ENCODE measurements at regions not wholly inside any gene's neighbourhood (a gene's known extent, or its start where the extent isn't known, plus 50 kb on each side); places are given as distances from the start of the nearest gene placed in this dataset.

DNA sequence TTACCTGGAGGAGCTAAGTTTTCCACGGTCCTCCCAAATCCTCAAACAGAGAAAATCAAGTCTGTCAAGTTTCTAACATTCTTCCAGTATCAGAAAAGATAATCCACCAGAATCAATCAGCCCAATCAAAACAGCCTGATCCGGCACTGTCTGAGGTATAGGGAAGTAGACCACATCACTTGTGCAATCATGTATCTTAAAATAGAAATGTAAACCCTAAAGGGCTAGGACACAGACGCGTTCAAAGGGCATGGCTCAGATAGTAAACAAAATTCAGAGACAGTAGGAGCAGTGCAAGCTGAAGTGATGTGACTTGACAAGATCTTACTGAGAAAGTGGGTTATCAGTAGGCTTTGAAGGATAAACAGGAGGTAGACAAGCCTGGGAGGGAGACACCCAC lies 252.4 kb upstream of the DAPK1 start:
- no peak for DNase-seq (ENCODE audit: low spot score)

DNA sequence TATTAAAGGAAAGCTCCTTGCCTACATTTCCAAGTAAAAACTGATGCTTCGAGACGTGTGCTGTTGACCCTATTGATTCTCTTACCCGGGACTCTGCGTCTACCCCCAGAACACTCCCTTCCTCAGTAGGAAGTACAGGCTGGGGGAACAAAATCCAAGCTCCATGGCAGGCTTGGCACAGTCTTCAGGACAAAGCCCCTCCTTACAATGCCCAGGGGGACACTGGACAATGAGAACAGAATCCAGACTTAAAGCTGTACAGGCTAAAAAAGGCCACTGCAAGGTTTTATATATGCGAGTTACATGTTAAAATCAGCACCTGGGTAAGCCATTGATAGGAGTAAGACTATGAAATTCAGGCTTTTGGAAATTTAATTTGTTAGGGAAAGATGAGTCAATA lies 250.6 kb upstream of the DAPK1 start:
- no peak for DNase-seq (ENCODE audit: low spot score)

DNA sequence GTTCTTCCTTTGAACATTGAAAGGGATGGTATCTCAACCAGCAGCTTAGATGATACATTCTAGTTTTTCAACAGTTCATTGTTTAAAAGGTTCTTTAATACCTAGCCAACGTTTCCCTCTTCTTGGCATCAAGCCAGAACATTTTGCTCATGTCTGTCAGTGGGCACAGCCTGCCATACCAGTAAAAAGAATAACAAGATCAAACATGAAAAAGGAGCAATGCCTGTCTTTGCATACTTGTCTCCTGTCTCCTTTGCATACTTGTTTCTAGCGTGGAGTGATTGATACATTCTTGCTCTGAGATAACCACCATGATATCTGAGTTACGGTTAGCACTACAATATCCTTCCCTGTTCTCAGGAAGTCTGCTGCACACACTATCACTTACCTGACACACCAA lies 248.6 kb upstream of the DAPK1 start:
- DNase-seq (ENCODE audit: low spot score) = no peak

DNA sequence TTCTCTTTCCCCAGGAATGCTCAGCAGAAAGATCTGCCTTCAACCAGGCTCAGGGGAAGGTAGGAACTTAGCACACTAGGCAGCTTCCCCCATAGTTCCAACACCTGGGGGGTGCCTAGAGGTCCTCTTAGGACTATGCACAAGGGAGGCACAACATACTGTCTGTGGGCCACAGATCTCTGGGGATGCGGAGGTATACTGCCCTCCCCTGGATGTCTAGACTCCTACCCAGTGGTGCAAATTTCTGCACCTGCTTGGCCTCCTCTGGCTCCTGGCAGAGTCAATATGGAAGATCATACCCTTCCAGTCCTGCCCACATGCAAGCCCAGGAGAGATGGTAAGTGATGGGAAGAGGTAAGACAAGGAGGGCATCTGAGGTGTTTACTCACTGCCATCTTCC lies 247.5 kb upstream of the DAPK1 start:
- no peak for DNase-seq (ENCODE audit: low spot score)

DNA sequence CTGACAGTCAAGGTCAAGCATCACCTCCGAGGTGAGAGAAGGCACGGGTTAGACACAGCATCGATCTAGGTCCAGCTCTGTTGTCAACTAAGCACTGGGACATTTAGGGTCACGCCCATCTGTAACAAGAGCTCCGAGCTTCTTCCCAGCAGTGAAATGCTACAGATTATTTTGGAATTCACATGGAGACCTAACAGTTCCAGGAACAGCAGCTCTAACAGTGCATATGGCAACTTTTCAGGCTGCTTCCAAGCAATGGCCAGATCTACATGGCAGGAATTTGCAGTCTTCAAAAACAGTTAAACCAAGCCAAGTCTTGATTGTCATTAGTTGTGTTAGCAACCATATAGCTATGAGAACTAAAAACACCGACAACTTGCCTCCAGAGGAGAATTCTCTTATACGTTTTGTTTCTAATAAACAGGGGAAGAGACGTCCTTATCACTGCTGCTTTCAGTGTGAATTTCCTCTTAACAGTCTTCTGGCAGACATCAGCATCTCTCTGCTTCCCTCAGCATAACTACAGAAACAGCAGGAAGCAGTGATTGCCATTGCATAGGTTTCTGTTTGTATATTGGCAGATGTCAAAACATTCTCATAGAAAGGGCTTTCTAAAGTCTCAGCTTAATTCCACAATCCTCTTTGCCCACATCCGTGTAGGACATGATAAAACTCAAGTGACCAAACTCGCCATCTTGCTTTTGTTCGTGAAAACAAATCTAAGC lies 242.1 kb upstream of the DAPK1 start:
- no peak for DNase-seq (ENCODE audit: low spot score)

DNA sequence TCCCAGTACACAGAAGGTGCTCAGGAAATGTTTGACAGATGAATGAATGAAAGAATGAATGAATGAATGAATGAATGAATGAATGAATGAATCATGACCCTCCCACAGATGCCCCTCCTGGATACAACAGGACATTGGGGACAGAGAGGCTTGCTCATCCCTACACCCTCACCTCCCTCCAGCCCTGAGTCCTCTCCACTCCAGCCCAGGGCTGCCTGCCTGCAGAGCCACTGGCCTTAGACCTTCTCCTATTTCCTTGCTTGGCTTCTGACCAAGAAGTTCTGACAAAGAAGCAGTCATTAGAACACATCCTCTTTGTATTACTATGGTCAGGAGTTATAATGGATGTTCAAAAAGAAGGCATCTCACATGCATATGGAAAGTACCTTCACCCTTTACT lies 240.7 kb upstream of the DAPK1 start:
- no peak for DNase-seq (ENCODE audit: low spot score)

DNA sequence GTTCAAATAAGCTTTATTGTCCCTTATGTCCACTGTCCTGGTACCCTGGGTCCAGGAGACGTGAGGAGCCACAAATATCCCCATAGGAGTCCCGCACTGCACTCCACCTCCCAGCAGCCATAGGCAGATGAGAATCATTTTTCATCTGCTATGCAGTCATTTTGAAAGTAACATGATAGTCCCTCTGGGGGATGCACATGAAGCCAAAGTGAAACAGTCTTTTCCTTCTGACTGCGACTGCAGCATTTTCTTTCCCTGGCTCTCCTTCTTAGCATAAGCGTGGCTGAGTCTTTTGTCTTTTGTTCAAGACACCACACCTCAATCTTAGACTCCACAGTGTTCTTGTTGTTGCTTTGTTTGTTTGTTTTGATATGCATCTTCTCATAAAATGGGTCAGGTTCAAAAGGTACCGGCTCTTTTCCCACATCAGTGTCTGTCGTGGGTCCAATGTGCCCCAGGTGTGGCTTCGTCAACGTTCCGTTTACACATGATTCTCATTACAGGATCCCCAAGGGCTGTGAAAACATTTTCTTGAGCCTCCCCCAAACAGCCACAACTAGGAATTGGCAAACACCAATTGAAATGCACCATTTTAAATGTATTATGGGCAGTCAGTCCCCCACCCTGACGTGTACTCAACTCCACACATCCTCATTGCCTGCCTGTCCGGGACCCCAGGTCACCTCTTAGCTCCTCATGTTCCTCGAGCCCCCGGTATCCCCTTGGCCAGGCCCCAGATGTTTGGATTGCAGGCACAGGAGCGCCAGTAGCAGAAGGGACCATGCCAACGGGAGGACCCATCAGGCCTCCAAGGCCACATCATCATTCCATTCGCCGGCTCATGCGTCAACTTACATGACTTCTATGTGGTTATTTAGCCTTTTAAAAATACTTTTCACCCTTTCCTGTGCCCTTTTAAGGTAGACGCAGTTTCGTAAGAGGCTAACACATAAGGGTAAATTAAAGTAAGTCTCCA lies 237.8 kb upstream of the DAPK1 start:
- DNase-seq (ENCODE audit: low spot score) = no peak

DNA sequence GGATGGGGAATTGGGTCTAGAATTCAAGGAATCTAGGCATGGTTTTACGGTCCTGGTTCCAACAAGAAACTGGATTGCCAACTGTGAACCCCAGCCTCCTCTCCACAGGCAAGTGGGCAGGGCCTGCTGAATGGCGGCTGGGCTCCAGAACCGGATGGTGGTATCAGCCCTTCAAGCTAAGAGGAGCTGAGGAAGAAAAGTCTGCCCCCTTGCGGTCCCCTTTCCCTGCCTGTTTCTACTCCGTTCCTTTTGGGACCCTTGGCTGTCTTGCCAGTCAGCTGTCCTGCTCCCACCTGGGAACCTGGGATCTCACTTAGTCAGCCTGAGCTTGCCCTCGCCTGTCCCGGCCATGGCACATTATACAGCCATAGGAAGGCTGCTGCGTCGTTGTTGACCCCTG lies 234.4 kb upstream of the DAPK1 start:
- no peak for DNase-seq (ENCODE audit: low spot score)

DNA sequence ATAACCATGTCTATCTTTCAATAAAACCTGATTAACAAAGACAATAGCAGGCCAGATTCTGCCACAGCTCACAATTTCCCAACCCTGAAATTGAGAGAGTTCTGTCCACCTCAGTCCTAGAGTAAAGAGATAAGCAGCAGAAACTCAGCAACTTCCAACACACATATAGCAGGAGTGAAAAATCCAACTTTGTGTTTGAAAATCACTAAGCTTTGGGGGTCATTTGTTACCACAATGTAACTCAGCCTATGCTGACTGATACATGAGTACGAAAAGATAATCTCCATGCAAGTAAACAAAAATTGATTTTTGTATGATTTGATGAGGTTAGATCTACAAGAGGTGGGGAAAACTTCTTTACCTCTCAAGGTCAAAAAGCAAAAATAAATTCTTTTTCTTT lies 231.0 kb upstream of the DAPK1 start:
- DNase-seq (ENCODE audit: low spot score) = no peak

DNA sequence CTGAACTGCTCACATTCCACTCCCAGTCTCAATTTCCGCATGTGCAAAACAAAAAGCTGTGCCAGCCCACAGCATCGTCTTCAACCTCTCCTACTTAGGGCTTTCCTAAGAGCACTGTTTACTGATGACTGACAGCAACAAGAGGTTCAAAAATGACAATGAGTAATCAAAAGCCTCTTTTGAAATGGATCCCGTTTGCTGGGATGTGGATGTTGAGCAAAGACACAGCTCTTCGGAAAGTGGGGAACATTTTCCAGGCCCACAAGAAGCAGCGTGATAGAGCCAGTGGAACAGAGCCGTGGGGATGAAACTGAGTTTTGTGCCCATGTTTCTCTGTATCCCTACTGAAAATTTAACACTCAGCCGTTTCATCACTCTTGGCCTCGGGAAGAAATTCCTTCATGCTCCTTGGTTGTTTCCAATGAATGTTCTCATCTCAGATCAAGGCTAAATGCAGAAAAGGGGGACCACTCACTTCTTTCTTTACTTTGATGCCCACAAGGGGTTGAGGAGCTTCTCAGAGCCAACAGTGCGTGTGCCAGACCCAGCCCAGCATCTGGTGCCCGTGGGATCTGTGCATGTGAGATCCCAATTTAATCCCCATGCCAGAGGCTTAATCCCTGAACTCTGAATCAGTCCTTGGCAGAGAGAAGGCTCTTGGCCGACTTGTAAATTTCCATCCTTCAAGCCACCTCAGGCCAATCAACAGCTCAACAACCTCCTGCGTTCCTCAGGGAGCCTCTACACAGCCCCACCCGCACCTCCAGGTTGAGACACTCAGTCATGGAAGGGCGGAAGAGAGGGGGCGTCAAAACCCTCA lies 230.2 kb upstream of the DAPK1 start:
- DNase-seq (ENCODE audit: low spot score) = no peak

DNA sequence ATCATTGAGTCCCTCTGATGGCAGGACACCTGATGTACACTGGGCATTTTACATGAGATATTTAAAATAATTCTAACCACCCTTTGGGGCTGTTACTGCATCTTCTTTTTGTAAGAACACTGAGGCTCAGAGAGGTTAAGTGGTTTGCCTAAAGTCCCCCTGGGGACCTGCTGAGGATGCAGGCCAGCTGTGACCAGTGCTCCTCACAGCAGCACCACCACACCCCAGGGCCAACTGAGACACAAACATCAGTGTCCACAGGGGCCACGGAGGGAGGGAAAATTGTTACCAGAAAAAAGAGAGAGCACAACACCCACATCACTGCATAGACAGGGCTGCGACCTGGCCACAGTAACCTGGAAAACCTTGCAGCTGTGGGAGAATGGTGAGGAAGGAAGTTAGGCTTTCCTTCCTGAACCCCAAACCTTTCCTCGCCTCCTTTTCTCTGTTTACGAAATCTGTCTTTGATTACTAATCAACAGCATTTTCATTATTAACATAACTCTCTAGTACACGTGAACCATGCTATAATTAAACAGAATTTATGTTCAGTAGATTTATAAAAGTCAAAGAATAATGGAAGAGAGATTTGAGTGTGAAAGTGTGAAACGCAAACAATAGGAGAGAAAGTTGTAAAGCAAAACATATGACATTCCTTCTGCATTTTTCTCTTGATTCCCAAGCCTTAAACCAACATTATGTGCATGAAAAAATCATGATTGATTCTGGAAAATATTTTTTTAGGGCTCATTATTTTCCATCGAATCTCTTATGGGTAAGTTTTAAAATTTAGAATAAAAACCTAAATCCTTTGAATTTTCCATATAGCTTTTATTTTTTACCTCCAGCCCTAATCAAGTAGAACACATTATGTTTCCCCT lies 228.1 kb upstream of the DAPK1 start:
- no peak for DNase-seq (ENCODE audit: low spot score)

DNA sequence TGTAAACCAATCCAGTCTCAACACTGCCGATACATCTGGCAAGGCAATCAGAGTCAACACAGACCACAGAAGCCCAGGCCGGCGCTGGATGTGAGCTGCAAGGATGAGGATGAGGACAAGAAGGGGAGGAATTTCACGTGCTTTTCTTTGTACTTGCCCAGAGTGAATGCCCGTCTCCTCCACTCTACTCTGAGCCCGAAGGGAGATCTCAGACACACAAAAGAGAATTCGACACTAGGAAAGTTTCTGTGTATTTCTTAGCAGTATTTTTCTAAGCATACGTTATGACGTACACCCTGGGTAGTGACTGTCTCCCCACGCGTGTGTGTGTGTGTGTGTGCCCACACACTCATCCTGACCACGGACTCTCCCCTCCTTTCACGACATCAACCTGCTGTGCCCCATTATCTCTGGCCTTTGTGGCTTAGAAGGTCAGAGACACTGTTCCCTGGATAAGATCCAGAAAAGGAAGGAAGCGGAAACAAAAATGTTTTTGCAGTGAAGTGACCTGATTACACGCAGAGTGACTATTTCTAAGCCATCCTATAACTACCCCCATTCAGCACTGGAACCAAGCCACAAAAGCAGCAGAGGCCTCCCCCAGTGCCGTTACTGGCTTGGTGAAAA lies 227.3 kb upstream of the DAPK1 start:
- no peak for DNase-seq (ENCODE audit: low spot score)

DNA sequence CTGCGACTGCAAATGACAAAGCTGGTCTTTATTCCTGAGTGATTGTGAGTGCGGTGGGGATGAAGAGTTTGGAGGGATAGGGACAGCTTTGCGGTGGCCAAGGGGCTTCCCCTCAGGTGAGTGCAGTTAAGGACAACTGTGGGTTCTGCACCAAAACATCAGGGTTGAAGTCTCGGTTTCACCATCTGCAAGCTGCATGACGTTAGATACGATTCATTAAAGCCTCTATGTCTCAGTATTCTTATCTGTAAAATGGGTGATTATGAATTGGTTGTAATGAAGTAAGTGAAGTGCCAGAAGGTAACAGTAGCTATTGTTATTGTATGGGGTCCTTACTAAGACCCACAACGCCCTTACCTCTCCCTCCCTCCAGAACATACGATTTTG lies 226.8 kb upstream of the DAPK1 start:
- no peak for DNase-seq (ENCODE audit: low spot score)

DNA sequence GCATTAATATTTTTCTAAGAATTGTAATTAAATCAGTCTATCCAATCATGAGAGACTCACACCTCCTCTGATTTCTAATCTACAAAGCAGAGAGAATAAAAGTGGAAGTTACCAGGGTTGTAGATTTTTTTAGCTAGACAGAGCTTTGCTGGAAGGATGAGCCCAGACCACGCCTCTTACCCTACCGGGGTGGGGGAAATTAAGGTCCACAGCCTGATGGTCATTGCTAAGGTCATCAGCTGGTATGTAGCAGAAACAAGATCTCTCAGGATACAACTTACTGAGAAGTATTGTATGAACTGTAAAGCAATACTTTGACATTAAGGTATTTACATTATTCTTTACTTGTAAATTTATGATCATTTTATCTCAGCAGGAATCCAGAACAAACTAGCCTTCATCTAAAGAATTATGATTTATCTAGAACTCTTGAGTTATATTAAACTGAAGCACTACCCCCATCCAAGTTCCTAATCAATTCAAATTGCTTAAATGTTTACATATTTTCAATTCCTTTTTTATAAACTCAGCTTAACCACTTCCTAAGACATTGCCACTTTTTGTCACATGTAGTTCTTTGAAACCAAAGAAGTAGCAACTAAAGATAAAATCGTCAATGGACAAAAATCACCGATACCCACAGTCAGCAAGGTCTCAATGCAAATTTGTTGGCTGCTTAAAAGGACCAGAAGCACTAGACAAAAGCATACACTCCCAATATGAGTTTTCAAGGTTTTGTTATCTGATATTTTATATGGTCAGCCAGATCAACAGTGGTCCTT lies 225.8 kb upstream of the DAPK1 start:
- no peak for DNase-seq (ENCODE audit: low spot score)

DNA sequence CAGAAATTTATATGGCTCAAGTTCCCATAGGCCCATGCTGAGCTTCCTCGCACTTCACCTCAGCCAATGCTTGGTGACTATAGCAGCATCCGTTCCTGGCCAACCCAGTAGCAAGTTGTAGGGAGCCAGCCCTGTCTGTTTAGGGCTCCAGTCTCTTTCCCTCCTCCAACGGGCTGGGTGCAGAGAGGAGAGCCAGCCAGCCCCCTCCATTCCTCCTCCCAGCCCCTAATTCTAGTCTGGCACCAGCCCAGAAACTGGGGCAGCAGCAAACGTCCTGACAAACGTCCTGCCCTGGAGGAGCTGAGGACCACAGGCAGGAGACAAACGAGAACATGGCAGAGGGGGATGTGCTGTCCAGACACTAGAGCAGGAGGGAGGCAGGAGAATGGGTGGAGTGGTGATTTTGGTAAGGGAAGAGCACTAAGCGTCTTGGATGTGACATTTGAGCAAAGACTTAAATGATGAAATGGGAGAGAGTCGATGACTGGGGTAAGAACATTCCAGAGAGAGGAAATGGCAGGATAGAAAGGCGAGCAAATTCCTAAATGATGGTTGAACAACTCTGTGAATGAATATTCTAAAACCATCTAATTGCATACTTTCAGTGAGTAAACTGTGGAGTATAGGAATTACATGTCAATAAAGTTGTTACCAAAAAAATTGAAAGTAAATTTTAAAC lies 222.5 kb upstream of the DAPK1 start:
- no peak for DNase-seq (ENCODE audit: low spot score)

DNA sequence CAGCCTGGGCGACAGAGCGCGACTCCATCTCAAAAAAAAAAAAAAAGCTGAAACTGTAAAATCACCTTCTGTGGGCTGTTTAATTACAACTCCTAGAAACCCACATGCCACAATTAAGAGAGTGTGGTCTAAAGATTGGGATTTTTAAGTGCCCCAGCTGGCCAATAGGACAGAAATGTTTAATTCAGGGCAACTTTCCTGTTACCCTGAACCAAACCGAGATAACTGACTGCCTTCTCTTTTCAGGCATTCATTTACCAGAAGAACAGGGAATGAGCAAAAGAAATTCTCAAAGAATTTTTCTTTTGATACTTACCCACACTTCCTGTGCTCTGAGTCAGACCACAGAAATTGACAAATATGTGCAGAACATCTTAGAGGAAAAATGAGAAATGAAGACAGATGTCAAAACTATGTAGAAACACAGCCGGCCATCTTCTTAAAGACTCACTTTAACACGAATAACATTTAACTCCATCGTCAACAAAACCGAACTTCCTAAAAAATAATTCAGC lies 221.3 kb upstream of the DAPK1 start:
- DNase-seq (ENCODE audit: low spot score) = no peak

DNA sequence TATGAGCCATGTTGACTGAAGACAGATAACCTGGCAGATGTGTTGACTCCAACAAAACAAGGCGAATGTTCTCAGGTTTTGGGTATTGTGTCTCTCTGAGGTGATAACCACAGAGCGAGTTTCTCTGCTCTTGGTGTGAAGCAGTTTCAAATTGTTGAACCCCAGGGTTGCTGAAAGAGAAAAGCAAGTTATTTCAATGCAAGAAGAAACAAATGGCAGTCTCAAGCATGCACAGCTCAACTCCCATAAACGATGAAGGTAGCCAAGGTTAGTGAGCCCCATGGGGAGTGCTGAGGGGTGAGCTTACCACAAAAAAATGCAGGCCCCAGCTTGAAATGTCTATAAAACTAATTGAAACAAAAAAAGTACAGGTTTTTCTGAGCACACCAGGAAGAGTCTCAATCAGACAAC lies 220.8 kb upstream of the DAPK1 start:
- DNase-seq (ENCODE audit: low spot score) = no peak

DNA sequence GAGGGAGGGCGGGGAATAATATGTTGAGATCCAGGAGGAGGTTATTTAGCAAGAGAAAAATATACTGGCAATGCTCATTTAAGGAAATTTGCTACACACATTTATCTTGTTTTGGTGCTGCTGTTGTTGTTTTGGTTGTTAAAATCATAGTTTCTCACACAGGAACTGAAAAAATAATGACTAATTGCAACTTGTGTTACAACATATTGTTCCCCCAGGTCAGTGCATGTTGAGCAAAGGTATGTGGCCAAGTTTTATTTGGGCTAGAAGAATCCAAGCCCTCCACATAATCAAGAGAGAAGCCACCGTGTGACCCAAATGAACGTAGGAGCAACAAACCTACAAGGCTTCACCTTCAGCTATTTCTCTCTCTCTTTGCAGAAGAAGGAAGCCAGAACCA lies 220.3 kb upstream of the DAPK1 start:
- no peak for DNase-seq (ENCODE audit: low spot score)

DNA sequence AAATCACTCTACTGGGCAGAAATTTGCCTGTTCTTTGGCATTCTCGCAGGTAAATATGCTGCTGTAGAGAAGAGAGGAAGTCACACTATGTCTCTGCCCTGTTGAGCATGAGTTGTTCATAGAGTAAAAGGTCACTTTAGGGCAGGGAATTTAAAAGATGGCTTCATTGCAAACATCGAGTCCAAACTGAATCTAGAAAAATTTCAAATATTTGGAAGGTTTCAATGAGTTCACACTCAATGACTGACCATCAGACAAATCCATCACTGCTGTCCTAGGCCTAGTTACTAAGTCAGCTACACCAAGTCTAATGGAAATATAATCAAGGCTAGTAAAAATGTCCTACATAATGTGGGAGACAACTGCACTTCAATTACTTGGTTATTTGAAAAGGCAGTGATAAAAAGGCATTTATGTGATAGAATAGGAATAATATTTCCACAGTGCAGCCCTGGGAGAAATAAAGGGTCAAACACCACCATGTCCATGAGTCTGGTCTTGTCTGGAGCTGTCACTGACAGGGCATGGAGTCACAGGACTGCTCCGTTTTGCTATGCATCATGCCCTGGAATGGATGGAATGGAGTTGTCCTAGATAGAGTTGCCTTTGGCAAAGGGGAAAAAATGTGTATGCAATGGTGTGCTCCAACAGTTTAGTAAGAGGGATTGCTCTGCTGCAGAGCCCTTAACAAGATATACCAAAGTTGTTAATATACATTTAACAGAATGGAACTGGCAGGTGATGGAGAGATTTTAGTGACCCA lies 218.5 kb upstream of the DAPK1 start:
- DNase-seq (ENCODE audit: low spot score) = no peak
